A673 (cell line): ENCODE measurements at regions not wholly inside any gene's neighbourhood (a gene's known extent, or its start where the extent isn't known, plus 50 kb on each side); places are given as distances from the start of the nearest gene placed in this dataset.

Experiments used
- BruUV-seq: library from RNA; stranded (reverse); fragments of 400-500 nt; replicated peaks from 2 replicates; lab custom pipeline; 2021; lab: Mats Ljungman, UMichigan
- CTCF ChIA-PET: fragments of 300-600 bp; sonication (Branson Sonifier 250); formaldehyde crosslinking; loops from one replicate; lab custom pipeline; 2022; ENCODE audit warnings: antibody characterized with exemption; lab: Charles Lee
- POLR2A ChIA-PET: fragments of 300-600 bp; sonication (Branson Sonifier 250); formaldehyde crosslinking; loops from one replicate; lab custom pipeline; 2022; ENCODE audit warnings: antibody characterized with exemption; ENCODE audit not compliant: low non-redundant PET; lab: Charles Lee
- DNase-seq: peaks from one replicate; pipeline ENCODE4 v3.0.0-alpha.2; 2015; ENCODE audit warnings: low spot score
- H3K27ac ChIP-seq: fragments of 200-600 bp; sonication (generic); 2 replicates; pipeline ENCODE4 v1.5.1; 2016; ENCODE audit warnings: mixed run types, low read depth, mild to moderate bottlenecking, mixed read lengths, antibody characterized with exemption, low read length; ENCODE audit not compliant: poor library complexity, severe bottlenecking
- H3K27me3 ChIP-seq: fragments of 200-600 bp; sonication (generic); replicated peaks from 2 replicates; pipeline ENCODE4 v1.6.1; 2017; ENCODE audit warnings: mixed run types, low read depth, mild to moderate bottlenecking, mixed read lengths, antibody characterized with exemption, low read length; ENCODE audit not compliant: insufficient read depth, poor library complexity
- H3K36me3 ChIP-seq: fragments of 200-600 bp; sonication (generic); 2 replicates; pipeline ENCODE4 v1.6.1; 2016; ENCODE audit warnings: mixed run types, mild to moderate bottlenecking, mixed read lengths, antibody characterized with exemption, low read length; ENCODE audit not compliant: insufficient read depth, poor library complexity, severe bottlenecking
- H3K4me1 ChIP-seq: fragments of 200-600 bp; sonication (generic); 2 replicates; pipeline ENCODE4 v1.6.1; 2017; ENCODE audit warnings: mixed run types, mild to moderate bottlenecking, mixed read lengths, antibody characterized with exemption, low read length; ENCODE audit not compliant: insufficient read depth, poor library complexity, severe bottlenecking
- H3K4me3 ChIP-seq: fragments of 200-600 bp; sonication (generic); 2 replicates; pipeline ENCODE4 v1.5.1; 2016; ENCODE audit warnings: low read depth, mixed run types, mild to moderate bottlenecking, mixed read lengths, low read length; ENCODE audit not compliant: poor library complexity, severe bottlenecking
- H3K9me3 ChIP-seq: fragments of 200-600 bp; sonication (generic); 2 replicates; pipeline ENCODE4 v1.6.1; 2016; ENCODE audit warnings: mixed run types, low read depth, mild to moderate bottlenecking, mixed read lengths, antibody characterized with exemption, low read length; ENCODE audit not compliant: poor library complexity, severe bottlenecking
- EZH2 ChIP-seq: fragments of 200-600 bp; sonication (generic); IDR thresholded peaks from 2 replicates; pipeline ENCODE4 v1.6.1; 2017; ENCODE audit warnings: borderline replicate concordance, low read depth, mild to moderate bottlenecking, mixed read lengths, antibody characterized with exemption, low read length; ENCODE audit not compliant: poor library complexity, severe bottlenecking
- intact Hi-C: fragments of 100-400 bp; cut with micrococcal nuclease; formaldehyde crosslinking; loops from one replicate; pipeline ENCODE4 v1.10.0; 2022; ENCODE audit not compliant: unreplicated experiment
- TF ChIP-seq, protein P1 (sequence below): fragments of 300-800, 200-600 bp; sonication (generic); conservative IDR thresholded peaks from 2 replicates; pipeline ENCODE4 v1.5.1; 2017; ENCODE audit warnings: low read depth, mild to moderate bottlenecking, antibody characterized with exemption, low read length, moderate library complexity, mixed read lengths

- no peaks in the 10 kb centered on the region for H3K36me3 ChIP-seq
- TF ChIP-seq EZH2: no peak
- TF ChIP-seq, protein P1, sequence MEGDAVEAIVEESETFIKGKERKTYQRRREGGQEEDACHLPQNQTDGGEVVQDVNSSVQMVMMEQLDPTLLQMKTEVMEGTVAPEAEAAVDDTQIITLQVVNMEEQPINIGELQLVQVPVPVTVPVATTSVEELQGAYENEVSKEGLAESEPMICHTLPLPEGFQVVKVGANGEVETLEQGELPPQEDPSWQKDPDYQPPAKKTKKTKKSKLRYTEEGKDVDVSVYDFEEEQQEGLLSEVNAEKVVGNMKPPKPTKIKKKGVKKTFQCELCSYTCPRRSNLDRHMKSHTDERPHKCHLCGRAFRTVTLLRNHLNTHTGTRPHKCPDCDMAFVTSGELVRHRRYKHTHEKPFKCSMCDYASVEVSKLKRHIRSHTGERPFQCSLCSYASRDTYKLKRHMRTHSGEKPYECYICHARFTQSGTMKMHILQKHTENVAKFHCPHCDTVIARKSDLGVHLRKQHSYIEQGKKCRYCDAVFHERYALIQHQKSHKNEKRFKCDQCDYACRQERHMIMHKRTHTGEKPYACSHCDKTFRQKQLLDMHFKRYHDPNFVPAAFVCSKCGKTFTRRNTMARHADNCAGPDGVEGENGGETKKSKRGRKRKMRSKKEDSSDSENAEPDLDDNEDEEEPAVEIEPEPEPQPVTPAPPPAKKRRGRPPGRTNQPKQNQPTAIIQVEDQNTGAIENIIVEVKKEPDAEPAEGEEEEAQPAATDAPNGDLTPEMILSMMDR: no peak
- ChIA-PET CTCF (no interaction called here), POLR2A (no interaction called here)
- H3K4me3 ChIP-seq: no peak overlapping the region
- no TSS peak for BruUV-seq
- DNase-seq: no peak
- peaks cover 35% of the 10 kb centered on the region for H3K27me3 ChIP-seq
- H3K4me1 ChIP-seq: no peaks in the 10 kb centered on the region
- no peaks in the 10 kb centered on the region for H3K9me3 ChIP-seq
- intact Hi-C loops: no loop called here
- no peak overlapping the region for H3K27ac ChIP-seq
Observed at GRCh38 chr22:47787501-47788227, 1025.2 kb downstream of the TBC1D22A start.

- no TSS peak for BruUV-seq
- POLR2A ChIA-PET: no interaction called here
- no peak for DNase-seq
Observed at GRCh38 chr22:47786650-47787290, 1024.3 kb downstream of the TBC1D22A start.

DNA sequence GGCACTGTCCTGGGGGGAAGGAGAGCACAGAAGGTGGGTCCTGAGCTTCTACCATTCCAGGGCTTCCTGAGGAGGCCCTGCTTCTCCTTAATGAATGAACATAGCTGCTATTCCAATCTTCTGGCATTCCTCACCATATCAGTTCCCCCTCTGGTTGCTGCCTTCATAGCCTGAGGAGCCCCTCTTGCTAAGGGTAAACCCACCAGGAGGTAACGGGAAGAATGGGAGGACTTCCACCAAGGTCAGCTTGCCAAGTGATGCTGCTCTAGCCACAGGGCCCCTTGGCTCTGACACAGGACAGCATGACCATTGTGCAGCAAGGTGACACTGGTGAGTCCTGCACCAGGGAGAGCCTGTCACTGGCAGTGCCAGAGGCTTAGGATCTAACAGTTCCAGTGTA, 1022.5 kb downstream of the TBC1D22A start:
- intact Hi-C loops: no loop called here
- H3K27me3 ChIP-seq: peaks cover 20% of the 10 kb centered on the region
- no peak overlapping the region for H3K27ac ChIP-seq
- H3K4me1 ChIP-seq: no peaks in the 10 kb centered on the region
- no TSS peak for BruUV-seq
- no peak overlapping the region for H3K4me3 ChIP-seq
- POLR2A ChIA-PET: no interaction called here
- TF ChIP-seq EZH2: no peak
- TF ChIP-seq, protein P1: no peak
- CTCF ChIA-PET: no interaction called here
- DNase-seq: no peak
- H3K9me3 ChIP-seq: no peaks in the 10 kb centered on the region
- no peaks in the 10 kb centered on the region for H3K36me3 ChIP-seq

More at GRCh38 chr22:47786650-47787290, 1024.3 kb downstream of the TBC1D22A start:
- no peaks in the 10 kb centered on the region for H3K4me1 ChIP-seq
- peaks cover 35% of the 10 kb centered on the region for H3K27me3 ChIP-seq
- no peaks in the 10 kb centered on the region for H3K36me3 ChIP-seq
- intact Hi-C loops: no loop called here
- no peak overlapping the region for H3K27ac ChIP-seq
- TF ChIP-seq EZH2: no peak
- TF ChIP-seq, protein P1: no peak
- H3K9me3 ChIP-seq: no peaks in the 10 kb centered on the region
- CTCF ChIA-PET: no interaction called here
- no peak overlapping the region for H3K4me3 ChIP-seq
